HG03521 (cell line): ENCODE measurements at regions not wholly inside any gene's neighbourhood (a gene's known extent, or its start where the extent isn't known, plus 50 kb on each side); places are given as distances from the start of the nearest gene placed in this dataset.

Experiments
- ATAC-seq: cut with Tn5 transposase; IDR thresholded peaks from one replicate; pipeline ENCODE4 v1.9.1; 2021; ENCODE audit warnings: mild to moderate bottlenecking, moderate library complexity; ENCODE audit not compliant: unreplicated experiment

GRCh38 chr12:70151993-70152392, 91.2 kb upstream of the CNOT2 start:
- no peak for ATAC-seq

- no peak for ATAC-seq
Measured at GRCh38 chr12:70154087-70154638, 89.1 kb upstream of the CNOT2 start.

GRCh38 chr12:70154960-70155589, 88.2 kb upstream of the CNOT2 start:
- ATAC-seq: no peak

GRCh38 chr12:70157099-70157498, 86.1 kb upstream of the CNOT2 start:
- ATAC-seq: no peak

- no peak for ATAC-seq
Measured at GRCh38 chr12:70165450-70165849, 77.8 kb upstream of the CNOT2 start.

GRCh38 chr12:70176290-70176689, 66.9 kb upstream of the CNOT2 start:
- ATAC-seq: no peak

GRCh38 chr12:70177631-70178030, 65.6 kb upstream of the CNOT2 start:
- ATAC-seq: no peak

- no peak for ATAC-seq
Measured at GRCh38 chr12:70178038-70178437, 65.2 kb upstream of the CNOT2 start.

- ATAC-seq: no peak
Measured at GRCh38 chr12:70180130-70180529, 63.1 kb upstream of the CNOT2 start.

- no peak for ATAC-seq
Measured at GRCh38 chr12:70185301-70185700, 57.9 kb upstream of the CNOT2 start.

- ATAC-seq: no peak
Measured at GRCh38 chr12:70186436-70186835, 56.8 kb upstream of the CNOT2 start.

- no peak for ATAC-seq
Measured at GRCh38 chr12:70190262-70191010, 52.8 kb upstream of the CNOT2 start.
